ENCODE measurements at regions not wholly inside any gene's neighbourhood (a gene's known extent, or its start where the extent isn't known, plus 50 kb on each side); places are given as distances from the start of the nearest gene placed in this dataset.

GRCh38 chr15:53116169-53116568 is 326.0 kb upstream of the ONECUT1 start:
- H3K4me1 Mint-ChIP-seq: no peaks in the 10 kb centered on the region
- no peaks in the 10 kb centered on the region for H3K27me3 Mint-ChIP-seq (ENCODE audit: low read depth in 3 of 3)
- no peaks in the 10 kb centered on the region for H3K27me3 ChIP-seq (ENCODE audit: control insufficient read depth in 2 of 2, insufficient read depth in 2 of 2, low read length in 2 of 2)
- H4K20me1 ChIP-seq (ENCODE audit: insufficient read depth, low read length): no peaks in the 10 kb centered on the region
- peaks cover 2 to 12% (median 3%) of the 10 kb centered on the region in 7 donors for H3K9me3 Mint-ChIP-seq
- H3K36me3 Mint-ChIP-seq: no peaks in the 10 kb centered on the region
- H3K9me3 ChIP-seq (replicated peaks in 1 of 2; ENCODE audit: control insufficient read depth in 1 of 2, insufficient read depth in 1 of 2, low read length in 2 of 2): peaks cover 7% of the 10 kb centered on the region in 2 donors
- no peaks in the 10 kb centered on the region for H3K4me1 ChIP-seq (ENCODE audit: control insufficient read depth in 1 of 2, insufficient read depth in 2 of 2, low read length in 2 of 2)
- H3K4me3 ChIP-seq (replicated peaks in 1 of 3; ENCODE audit: low read depth in 2 of 3, low read length in 3 of 3): no peak overlapping the region
- H3K9ac ChIP-seq (ENCODE audit: insufficient read depth, low read length, poor library complexity, severe bottlenecking): no peak overlapping the region
- no peak for DNase-seq
- H3K36me3 ChIP-seq (replicated peaks in 1 of 2; ENCODE audit: control insufficient read depth in 1 of 2, insufficient read depth in 2 of 2, low read length in 2 of 2): no peaks in the 10 kb centered on the region
- no peak overlapping the region for H3K27ac Mint-ChIP-seq
- no peak for TF ChIP-seq CTCF (IDR thresholded peaks at IDR 0.05)
- no peak overlapping the region for H3K4me2 ChIP-seq (replicated peaks; ENCODE audit: extremely low read depth, low read length, poor library complexity, severe bottlenecking)
- H3K79me2 ChIP-seq (ENCODE audit: insufficient read depth, low read length): no peaks in the 10 kb centered on the region
- intact Hi-C loops (cut with micrococcal nuclease): no loop called here
- H2AFZ ChIP-seq (ENCODE audit: insufficient read depth, low read depth, low read length, poor library complexity, severe bottlenecking): no peak overlapping the region
- no peak overlapping the region for H3K4me3 Mint-ChIP-seq
- H3K27ac ChIP-seq (ENCODE audit: low read depth in 1 of 2, low read length in 2 of 2): no peak overlapping the region

- H3K4me2 ChIP-seq (replicated peaks; ENCODE audit: extremely low read depth, low read length, poor library complexity, severe bottlenecking): no peak overlapping the region
- H3K9ac ChIP-seq (ENCODE audit: insufficient read depth, low read length, poor library complexity, severe bottlenecking): no peak overlapping the region
- Mint-ChIP-seq H3K27ac (no peak overlapping the region), H3K27me3 (ENCODE audit: low read depth in 3 of 3) (no peaks in the 10 kb centered on the region), H3K4me3 (no peak overlapping the region), H3K9me3 (peaks cover 2 to 12% (median 3%) of the 10 kb centered on the region in 7 donors), H3K4me1 (no peaks in the 10 kb centered on the region), H3K36me3 (no peaks in the 10 kb centered on the region)
- no peaks in the 10 kb centered on the region for H3K4me1 ChIP-seq (ENCODE audit: control insufficient read depth in 1 of 2, insufficient read depth in 2 of 2, low read length in 2 of 2)
- H3K79me2 ChIP-seq (ENCODE audit: insufficient read depth, low read length): no peaks in the 10 kb centered on the region
- no peak overlapping the region for H2AFZ ChIP-seq (ENCODE audit: insufficient read depth, low read depth, low read length, poor library complexity, severe bottlenecking)
- intact Hi-C loops (cut with micrococcal nuclease): no loop called here
- H3K27ac ChIP-seq (ENCODE audit: low read depth in 1 of 2, low read length in 2 of 2): no peak overlapping the region
- no peaks in the 10 kb centered on the region for H3K36me3 ChIP-seq (replicated peaks in 1 of 2; ENCODE audit: control insufficient read depth in 1 of 2, insufficient read depth in 2 of 2, low read length in 2 of 2)
- no peak for TF ChIP-seq CTCF (IDR thresholded peaks at IDR 0.05)
- H3K9me3 ChIP-seq (replicated peaks in 1 of 2; ENCODE audit: control insufficient read depth in 1 of 2, insufficient read depth in 1 of 2, low read length in 2 of 2): peaks cover 7% of the 10 kb centered on the region in 2 donors
- no peaks in the 10 kb centered on the region for H3K27me3 ChIP-seq (ENCODE audit: control insufficient read depth in 2 of 2, insufficient read depth in 2 of 2, low read length in 2 of 2)
- H4K20me1 ChIP-seq (ENCODE audit: insufficient read depth, low read length): no peaks in the 10 kb centered on the region
- H3K4me3 ChIP-seq (replicated peaks in 1 of 3; ENCODE audit: low read depth in 2 of 3, low read length in 3 of 3): no peak overlapping the region
- WGBS (ENCODE audit: insufficient coverage): 100% methylated on average over 1 of the region's 1 CpG
- DNase-seq: no peak
Measured at GRCh38 chr15:53115563-53115962, 325.4 kb upstream of the ONECUT1 start.

All from CD14-positive monocyte (primary cell).